NCI-H187 (cell line): ENCODE measurements at regions not wholly inside any gene's neighbourhood (a gene's known extent, or its start where the extent isn't known, plus 50 kb on each side); places are given as distances from the start of the nearest gene placed in this dataset.

Source experiments
- DNase-seq, 2 experiments: peaks; one replicate each; lab custom pipeline; 2025; lab: John Stamatoyannopoulos, UW

GRCh38 chr2:74065456-74065855 is 80.7 kb downstream of the TET3 start:
- DNase-seq = no peak

- DNase-seq = no peak
These were observed 81.1 kb downstream of the BOLA3 start for GRCh38 chr2:74066491-74067203.

GRCh38 chr2:74067221-74067747 is 80.4 kb downstream of the BOLA3 start:
- DNase-seq = no peak

GRCh38 chr2:74070991-74071390 is 76.7 kb downstream of the BOLA3 start:
- DNase-seq = no peak

- DNase-seq = no peak
These were observed 76.3 kb downstream of the BOLA3 start for GRCh38 chr2:74071426-74071825.

GRCh38 chr2:74072565-74072964 is 75.1 kb downstream of the BOLA3 start:
- DNase-seq = no peak

GRCh38 chr2:74074487-74074886 is 73.2 kb downstream of the BOLA3 start:
- DNase-seq = no peak

GRCh38 chr2:74076074-74076470 is 71.6 kb downstream of the BOLA3 start:
- DNase-seq = no peak

GRCh38 chr2:74077636-74078035 is 70.1 kb downstream of the BOLA3 start:
- no peak for DNase-seq

- DNase-seq = no peak
These were observed 69.2 kb downstream of the BOLA3 start for GRCh38 chr2:74078466-74078865.

- no peak for DNase-seq
These were observed 68.0 kb downstream of the BOLA3 start for GRCh38 chr2:74079522-74080341.

GRCh38 chr2:74080346-74080745 is 67.4 kb downstream of the BOLA3 start:
- no peak for DNase-seq

GRCh38 chr2:74081030-74081762 is 66.5 kb downstream of the BOLA3 start:
- no peak for DNase-seq

- DNase-seq = no peak
These were observed 66.0 kb downstream of the BOLA3 start for GRCh38 chr2:74081763-74082110.

- DNase-seq = no peak
These were observed 64.0 kb downstream of the BOLA3 start for GRCh38 chr2:74083750-74084149.
